Endodermal cell (in vitro differentiated cells): ENCODE measurements at regions not wholly inside any gene's neighbourhood (a gene's known extent, or its start where the extent isn't known, plus 50 kb on each side); places are given as distances from the start of the nearest gene placed in this dataset.

Experiments
- DNase-seq: peaks from one replicate; pipeline ENCODE4 v3.0.0-alpha.2; 2017
- H3K27ac ChIP-seq: 2 replicates; pipeline ENCODE4 v1.5.1; 2013; ENCODE audit warnings: mild to moderate bottlenecking, low read depth, low read length, moderate library complexity
- H3K27me3 ChIP-seq: 2 replicates; pipeline ENCODE4 v1.6.1; 2013; ENCODE audit warnings: mild to moderate bottlenecking, low read length, moderate library complexity; ENCODE audit not compliant: insufficient read depth, control insufficient read depth, poor library complexity, severe bottlenecking
- H3K36me3 ChIP-seq: 2 replicates; pipeline ENCODE4 v1.7.0; 2013; ENCODE audit warnings: mild to moderate bottlenecking, low read length, moderate library complexity; ENCODE audit not compliant: control insufficient read depth, insufficient read depth
- H3K4me1 ChIP-seq: one replicate; pipeline ENCODE4 v1.7.0; 2013; ENCODE audit warnings: low read length; ENCODE audit not compliant: control insufficient read depth, insufficient read depth
- H3K4me3 ChIP-seq: 2 replicates; pipeline ENCODE4 v1.5.1; 2013; ENCODE audit warnings: mild to moderate bottlenecking, low read length, moderate library complexity
- H3K9ac ChIP-seq: 2 replicates; pipeline ENCODE4 v1.6.1; 2013; ENCODE audit warnings: mild to moderate bottlenecking, low read length, moderate library complexity; ENCODE audit not compliant: poor library complexity, severe bottlenecking; ENCODE audit errors: extremely low read depth
- H3K9me3 ChIP-seq: 2 replicates; pipeline ENCODE4 v1.6.1; 2013; ENCODE audit warnings: mild to moderate bottlenecking, low read length, moderate library complexity; ENCODE audit not compliant: control insufficient read depth
- H3K27ac Mint-ChIP-seq: 2 replicates; pipeline ENCODE4 v1.8.0; 2020; ENCODE audit warnings: mixed read lengths
- H3K27me3 Mint-ChIP-seq: 2 replicates; pipeline ENCODE4 v1.8.0; 2021; ENCODE audit warnings: mild to moderate bottlenecking, mixed read lengths; ENCODE audit not compliant: insufficient read depth
- H3K36me3 Mint-ChIP-seq: 2 replicates; pipeline ENCODE4 v1.8.0; 2020; ENCODE audit warnings: low read depth, mixed read lengths
- H3K4me1 Mint-ChIP-seq: 2 replicates; pipeline ENCODE4 v1.8.0; 2020; ENCODE audit warnings: mixed read lengths
- H3K4me3 Mint-ChIP-seq: 2 replicates; pipeline ENCODE4 v1.8.0; 2020; ENCODE audit warnings: mild to moderate bottlenecking, moderate library complexity, mixed read lengths
- H3K9me3 Mint-ChIP-seq: 2 replicates; pipeline ENCODE4 v1.8.0; 2020; ENCODE audit warnings: mild to moderate bottlenecking, mixed read lengths
- CTCF ChIP-seq: fragments of 200-600 bp; sonication (generic); conservative IDR thresholded peaks from 2 replicates; pipeline ENCODE4 v1.5.0; 2021; ENCODE audit warnings: antibody characterized with exemption, mild to moderate bottlenecking
- WGBS, 2 experiments: methylation state at CpG; one replicate each; pipeline versions ENCODE4 v1.1.5 to v1.1.7; 2013; ENCODE audit warnings: missing lambda C conversion rate in 2 of 2, mixed read lengths in 1 of 2; ENCODE audit not compliant: insufficient coverage in 1 of 2, insufficient read length in 1 of 2; 5-methylcytosine and 5-hydroxymethylcytosine counted together

GRCh38 chr10:84924131-84924530, 595.7 kb downstream of the CCSER2 start:
- no peak for DNase-seq
- Mint-ChIP-seq H3K27ac (no peak overlapping the region), H3K27me3 (peaks cover 2% of the 10 kb centered on the region), H3K9me3 (peaks cover 3% of the 10 kb centered on the region), H3K4me3 (no peak overlapping the region), H3K4me1 (no peaks in the 10 kb centered on the region), H3K36me3 (no peaks in the 10 kb centered on the region)
- H3K4me3 ChIP-seq: no peak overlapping the region
- H3K27ac ChIP-seq: no peak overlapping the region
- H3K9me3 ChIP-seq: peaks cover 2% of the 10 kb centered on the region
- H3K36me3 ChIP-seq: no peaks in the 10 kb centered on the region
- WGBS, 2 experiments: 92 to 100% methylated on average over 2 of the region's 2 CpGs
- no peaks in the 10 kb centered on the region for H3K27me3 ChIP-seq
- H3K4me1 ChIP-seq: no peaks in the 10 kb centered on the region
- H3K9ac ChIP-seq: no peak overlapping the region
- TF ChIP-seq CTCF: no peak

- Histone ChIP-seq H3K27me3 (no peaks in the 10 kb centered on the region), H3K27ac (no peak overlapping the region), H3K9me3 (no peaks in the 10 kb centered on the region), H3K4me3 (no peak overlapping the region), H3K9ac (no peak overlapping the region), H3K4me1 (no peaks in the 10 kb centered on the region), H3K36me3 (no peaks in the 10 kb centered on the region)
- no peak for DNase-seq
- no peak overlapping the region for H3K4me3 Mint-ChIP-seq
- TF ChIP-seq CTCF: no peak
- H3K36me3 Mint-ChIP-seq: no peaks in the 10 kb centered on the region
- no peaks in the 10 kb centered on the region for H3K4me1 Mint-ChIP-seq
- no peak overlapping the region for H3K27ac Mint-ChIP-seq
- no peaks in the 10 kb centered on the region for H3K27me3 Mint-ChIP-seq
- H3K9me3 Mint-ChIP-seq: no peaks in the 10 kb centered on the region
Observed at GRCh38 chr10:84925495-84925894, 597.1 kb downstream of the CCSER2 start.

GRCh38 chr10:84933402-84933801, 605.0 kb downstream of the CCSER2 start:
- Mint-ChIP-seq H3K36me3 (no peaks in the 10 kb centered on the region), H3K4me1 (peaks cover 8% of the 10 kb centered on the region), H3K27me3 (no peaks in the 10 kb centered on the region), H3K27ac (no peak overlapping the region), H3K4me3 (no peak overlapping the region), H3K9me3 (no peaks in the 10 kb centered on the region)
- Histone ChIP-seq H3K36me3 (no peaks in the 10 kb centered on the region), H3K9ac (no peak overlapping the region), H3K4me1 (no peaks in the 10 kb centered on the region), H3K27ac (no peak overlapping the region), H3K4me3 (no peak overlapping the region), H3K9me3 (no peaks in the 10 kb centered on the region), H3K27me3 (no peaks in the 10 kb centered on the region)
- no peak for DNase-seq
- 90 to 96% methylated on average over 3 to 6 of the region's 7 CpGs for WGBS, 2 experiments
- TF ChIP-seq CTCF: no peak
